NCI-H1930 (cell line): ENCODE measurements at regions not wholly inside any gene's neighbourhood (a gene's known extent, or its start where the extent isn't known, plus 50 kb on each side); places are given as distances from the start of the nearest gene placed in this dataset.
"Not testable (repeated sequence)": the region's sequence is repeated elsewhere in the genome, so short reads cannot be mapped to it uniquely, and the experiment has no call there.

Experiments
- DNase-seq, 2 experiments: peaks; one replicate each; lab custom pipeline; 2025; lab: John Stamatoyannopoulos, UW

DNA sequence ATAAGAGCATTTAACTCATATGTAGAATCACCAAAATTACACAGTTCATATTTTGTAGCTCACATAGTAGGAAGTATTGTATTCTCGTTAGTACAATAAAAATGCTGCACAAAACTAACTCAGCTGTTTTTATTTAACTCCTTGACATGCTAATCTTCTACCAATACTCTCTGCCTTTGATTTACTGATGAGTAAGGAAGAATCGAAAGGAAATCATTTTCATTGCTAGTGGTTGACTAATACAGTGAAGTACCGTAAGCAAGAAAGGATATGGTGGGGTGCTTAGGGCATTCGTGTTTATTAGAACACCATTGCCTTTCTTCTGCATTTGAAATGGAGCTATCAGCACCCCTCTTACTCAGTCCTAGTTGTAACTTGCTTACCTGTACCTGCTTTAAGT lies 1239.1 kb upstream of the TENM3 start:
- no peak for DNase-seq

DNA sequence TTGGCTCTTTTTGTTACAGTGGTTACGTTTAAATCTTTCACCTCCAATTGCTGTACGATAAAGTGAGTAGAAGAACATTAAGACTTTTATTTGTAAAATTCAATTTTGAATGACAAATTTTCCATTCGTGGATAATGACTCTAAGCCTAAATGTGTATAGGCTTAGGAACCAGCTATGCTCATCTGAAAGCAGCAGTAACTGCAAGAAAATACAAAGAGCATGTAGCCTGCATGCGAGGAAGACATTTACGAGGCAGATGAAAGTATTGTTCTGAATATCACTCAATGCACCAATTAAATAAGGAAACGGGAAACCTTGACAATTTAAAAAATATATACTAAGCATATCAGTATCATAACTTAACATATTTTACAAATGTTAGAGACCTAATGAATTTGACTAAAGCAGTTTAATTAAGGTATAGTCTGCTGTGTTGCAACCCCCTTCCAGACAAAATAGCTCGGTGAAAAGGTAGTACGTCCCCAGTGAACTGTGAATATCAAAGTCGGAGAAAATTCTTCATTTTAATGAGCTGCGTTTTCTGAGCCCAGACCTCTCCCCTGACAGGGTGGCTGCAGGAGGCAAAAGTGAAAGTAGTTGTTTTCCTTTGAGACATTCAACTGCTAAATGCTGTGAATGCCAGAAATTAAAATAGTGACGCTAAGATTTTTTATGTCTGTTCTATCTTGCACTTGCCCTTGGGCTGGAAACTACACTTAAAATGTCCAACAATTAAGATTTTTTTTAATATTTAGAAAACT lies 1236.5 kb upstream of the TENM3 start:
- no peak for DNase-seq

DNA sequence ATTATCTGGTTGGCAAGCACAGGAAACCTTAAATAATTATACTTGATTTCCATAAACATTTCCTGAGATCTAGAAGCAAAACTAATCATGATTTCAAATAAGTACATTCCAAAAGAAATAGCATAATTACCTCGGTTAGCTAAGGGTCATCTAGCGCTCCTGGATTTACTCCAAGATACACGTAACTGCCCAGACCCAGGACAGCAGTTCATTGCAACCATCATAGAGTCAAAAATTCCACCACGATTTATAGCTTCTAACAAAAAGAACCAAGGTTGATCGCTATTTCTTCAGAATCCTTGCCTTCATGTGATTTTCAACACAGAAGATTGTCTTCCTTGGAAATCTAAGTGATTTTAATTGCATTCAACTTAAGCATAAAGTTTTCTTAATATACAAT lies 1235.5 kb upstream of the TENM3 start:
- DNase-seq, result no peak

DNA sequence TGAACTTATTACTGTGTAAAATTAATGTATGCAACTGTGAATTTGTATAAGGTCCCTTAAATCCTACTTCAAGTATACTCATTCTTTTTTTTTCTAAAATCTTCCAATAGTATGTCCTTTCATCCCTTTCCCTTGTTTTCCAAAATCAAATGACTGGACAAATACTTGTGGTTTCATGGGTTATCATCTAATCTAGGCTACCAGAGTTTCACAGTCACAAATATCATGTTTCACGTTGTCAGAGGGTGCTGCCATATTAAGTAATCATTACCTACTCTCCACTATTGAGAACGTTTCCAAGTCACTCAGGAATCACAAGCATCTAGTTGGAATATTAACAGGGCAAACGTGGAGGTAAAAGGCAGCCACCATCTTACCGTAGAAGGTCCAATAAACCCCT lies 1235.0 kb upstream of the TENM3 start:
- no peak for DNase-seq

DNA sequence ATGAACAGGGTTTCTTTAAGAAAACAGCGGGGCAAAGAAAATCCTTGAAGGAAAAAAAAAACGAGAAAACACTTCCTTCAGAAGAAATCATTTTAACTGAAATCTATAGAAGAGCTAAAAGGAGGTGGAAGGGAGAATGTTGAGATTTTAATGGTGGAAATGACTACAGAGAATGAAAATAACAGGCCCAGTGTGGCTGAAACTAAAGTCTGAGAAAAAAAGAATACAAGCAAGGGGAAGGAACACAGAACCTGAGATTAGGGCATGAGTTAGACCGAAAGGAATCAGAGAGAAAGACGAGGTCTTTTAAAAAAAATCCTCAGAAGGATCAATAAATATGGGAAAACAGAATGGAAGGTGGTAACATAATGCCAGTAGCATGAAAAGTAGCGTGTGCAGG lies 1230.0 kb upstream of the TENM3 start:
- DNase-seq, result no peak

DNA sequence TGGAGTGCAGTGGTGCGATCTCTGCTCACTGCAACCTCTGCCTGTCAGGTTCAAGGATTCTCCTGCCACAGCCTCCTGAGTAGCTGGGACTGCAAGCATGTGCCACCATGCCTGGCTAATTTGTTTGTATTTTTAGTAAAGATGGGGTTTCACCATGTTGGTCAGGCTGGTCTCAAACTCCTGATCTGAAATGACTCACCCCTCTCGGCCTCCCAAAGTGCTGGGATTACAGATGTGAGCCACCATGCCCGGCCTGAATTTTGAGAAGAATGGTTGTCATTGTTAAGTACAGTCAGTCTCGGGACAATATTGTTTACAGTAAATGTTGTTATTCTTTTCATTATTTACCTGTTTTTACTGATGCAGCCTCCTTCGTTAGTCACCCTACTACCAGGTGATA lies 1226.2 kb upstream of the TENM3 start:
- DNase-seq, result no peak

DNA sequence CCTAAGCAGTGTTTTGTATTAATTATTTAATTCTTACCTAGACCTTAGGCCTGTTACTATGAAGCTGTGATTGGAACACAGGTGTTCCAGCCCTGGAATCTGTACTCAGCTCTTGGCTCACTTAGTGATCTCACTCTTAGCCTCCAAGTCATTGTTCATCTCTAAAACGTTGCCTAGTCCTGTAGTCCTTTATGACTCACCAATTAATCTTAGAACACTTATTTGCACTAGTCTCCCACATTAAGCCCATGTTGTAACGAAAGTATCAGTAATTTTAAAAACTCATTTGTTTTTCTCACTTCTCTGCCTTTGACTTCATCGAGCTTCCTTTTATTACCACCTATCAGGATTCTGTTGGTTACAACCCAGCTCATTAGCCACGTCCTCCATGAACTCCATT lies 1224.7 kb upstream of the TENM3 start:
- no peak for DNase-seq

DNA sequence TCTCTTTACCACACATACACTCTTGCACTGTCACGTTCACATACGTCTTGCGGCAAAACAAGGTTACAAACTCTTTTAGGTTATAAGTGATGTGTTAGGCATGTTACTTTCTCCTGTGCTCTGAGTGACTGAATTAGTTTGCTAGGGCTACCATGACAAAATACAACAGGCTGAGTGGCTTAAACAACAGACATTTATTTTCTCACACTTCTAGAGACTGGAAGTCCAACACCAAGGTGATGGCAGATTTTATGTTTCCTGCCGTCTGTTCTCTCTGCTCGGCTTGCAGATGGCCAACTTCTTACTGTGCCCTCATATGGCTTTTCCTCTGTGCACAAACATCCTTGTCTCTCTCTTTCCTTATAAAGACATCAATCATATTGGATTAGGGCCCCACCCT lies 1224.3 kb upstream of the TENM3 start:
- no peak for DNase-seq

DNA sequence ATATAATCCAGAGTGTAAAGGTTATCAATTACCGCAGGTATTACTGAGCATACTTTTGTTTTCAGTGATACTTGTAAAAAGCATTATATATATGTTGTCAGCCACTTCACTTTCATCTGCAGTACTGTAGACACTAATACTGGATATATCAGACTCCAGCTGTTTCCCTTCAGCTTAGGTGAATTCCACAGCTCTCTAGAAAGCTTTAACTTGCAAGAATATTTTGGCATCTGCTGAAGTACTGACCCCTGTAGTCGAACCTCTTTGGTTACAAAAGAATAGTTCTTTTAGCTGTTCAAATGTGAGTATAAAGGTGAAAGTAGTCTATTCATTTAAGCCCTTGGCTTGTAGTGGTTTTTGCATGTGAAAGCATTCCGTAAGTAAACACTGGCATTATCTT lies 1222.7 kb upstream of the TENM3 start:
- no peak for DNase-seq

DNA sequence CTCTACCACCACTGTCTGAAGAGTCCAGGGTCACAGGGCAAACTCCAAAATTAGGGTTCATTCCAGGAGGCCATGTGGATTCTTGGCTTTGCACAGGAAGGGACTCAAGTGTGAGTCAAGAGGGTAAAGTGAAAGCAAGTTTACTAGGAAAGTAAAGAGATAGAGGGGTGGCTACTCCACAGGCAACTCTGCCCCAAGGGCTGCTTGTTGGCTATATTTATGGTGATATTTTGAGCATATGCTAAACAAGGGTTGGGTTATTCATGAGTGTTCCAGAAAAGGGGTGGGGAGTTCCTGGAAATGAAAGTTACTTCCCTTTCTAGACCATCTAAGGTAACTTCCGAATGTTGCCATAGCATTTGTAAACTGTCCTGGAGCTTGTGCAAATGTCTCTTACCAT lies 1222.0 kb upstream of the TENM3 start:
- DNase-seq, result no peak

DNA sequence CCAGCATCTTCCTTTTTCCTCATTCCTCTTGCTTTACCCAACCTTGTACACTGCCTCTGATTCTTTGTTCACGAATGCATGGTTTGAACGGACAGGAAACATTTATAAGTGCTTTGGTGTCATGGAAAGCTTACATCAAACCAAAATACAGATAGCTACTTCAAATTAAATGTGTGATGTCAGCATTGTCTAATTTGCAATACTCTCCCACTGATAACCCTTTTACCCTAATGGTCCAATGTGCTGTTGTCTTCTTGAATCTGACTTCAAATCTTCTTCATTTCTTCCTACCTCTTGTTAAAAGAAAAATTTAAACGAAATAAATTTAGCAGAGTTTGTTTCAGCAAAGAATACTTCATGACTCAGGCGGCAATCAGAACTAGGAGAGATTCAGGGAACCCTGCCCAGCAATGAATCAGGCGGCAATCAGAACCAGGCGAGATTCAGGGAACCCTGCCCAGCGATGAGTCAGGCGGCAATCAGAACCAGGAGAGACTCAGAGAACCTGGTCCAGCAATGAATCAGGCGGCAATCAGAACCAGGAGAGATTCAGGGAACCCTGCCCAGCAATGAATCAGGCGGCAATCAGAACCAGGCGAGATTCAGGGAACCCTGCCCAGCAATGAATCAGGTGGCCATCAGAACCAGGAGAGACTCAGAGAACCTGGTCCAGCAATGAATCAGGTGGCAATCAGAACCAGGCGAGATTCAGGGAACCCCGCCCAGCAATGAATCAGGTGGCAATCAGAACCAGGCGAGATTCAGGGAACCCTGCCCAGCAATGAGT lies 1212.9 kb upstream of the TENM3 start:
- DNase-seq, result not testable (repeated sequence)

DNA sequence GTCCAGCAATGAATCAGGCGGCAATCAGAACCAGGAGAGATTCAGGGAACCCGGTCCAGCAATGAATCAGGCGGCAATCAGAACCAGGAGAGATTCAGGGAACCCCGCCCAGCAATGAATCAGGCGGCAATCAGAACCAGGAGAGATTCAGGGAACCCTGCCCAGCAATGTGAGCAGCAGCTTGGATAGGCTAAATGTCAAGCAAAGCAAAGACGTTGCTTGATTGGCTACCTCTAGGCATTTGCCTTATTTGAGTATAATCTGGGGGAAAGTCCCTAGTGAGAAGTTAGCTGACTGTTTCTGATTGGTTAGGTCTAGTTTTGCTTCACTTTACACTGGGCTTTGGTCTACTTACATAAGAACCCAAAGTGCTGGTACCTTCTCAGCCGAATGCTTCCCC lies 1212.2 kb upstream of the TENM3 start:
- DNase-seq, result no peak

DNA sequence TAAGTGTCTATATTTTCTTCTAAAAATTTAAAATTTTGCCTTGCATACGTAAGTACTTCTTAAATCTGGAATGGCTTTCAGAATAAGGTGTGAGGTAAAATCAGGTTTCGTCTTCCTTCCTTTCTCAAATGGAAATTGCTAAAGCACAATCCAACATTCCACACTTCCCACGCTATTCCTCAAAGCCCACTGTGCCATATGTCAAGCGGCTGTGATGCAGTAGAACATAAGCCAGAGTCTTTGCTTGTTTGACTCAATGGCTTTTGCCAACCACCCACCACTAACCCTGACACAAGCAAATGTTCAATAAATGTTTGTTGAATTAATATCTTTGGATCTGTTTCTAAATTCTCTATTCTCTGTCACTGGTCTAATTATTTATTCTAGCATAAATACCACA lies 1199.7 kb upstream of the TENM3 start:
- no peak for DNase-seq

DNA sequence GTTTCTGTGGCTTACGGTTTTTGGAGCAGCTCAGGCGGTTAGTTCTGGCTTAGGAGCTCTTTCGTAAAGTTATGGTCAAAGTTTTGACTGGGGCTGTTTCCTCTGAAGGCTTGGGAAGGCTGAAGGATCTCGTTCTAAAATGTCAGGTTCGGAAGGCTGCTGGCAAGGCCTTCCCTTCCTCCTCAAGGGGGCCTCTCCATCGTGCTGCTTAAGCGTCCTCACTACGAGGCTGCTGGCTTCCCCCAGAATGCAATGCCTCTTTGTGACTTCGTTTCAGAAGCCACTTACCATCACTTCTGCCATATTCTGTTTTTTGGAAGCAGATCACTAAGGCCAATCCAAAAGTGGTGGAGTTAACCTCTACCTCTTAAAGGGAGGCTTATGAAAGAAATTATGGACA lies 1196.4 kb upstream of the TENM3 start:
- no peak for DNase-seq

DNA sequence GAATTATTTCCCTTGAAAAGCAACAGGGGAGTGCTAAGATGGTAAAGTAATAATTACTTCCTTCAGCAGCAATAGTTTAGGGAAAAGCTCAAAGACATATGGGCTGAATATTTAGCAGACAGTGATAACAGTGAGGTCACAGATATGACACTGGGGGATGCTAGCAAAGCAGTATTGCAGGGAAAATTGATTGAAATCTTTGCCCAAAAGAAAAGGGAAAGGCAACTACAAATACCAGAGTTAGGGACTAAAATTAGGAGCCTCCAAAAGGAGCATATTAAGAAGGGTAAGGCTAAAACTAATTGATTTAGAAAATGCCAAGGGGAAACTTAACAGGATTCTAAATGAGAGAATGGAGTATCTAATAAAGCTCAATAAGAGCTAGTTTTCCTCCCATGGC lies 1191.3 kb upstream of the TENM3 start:
- no peak for DNase-seq

DNA sequence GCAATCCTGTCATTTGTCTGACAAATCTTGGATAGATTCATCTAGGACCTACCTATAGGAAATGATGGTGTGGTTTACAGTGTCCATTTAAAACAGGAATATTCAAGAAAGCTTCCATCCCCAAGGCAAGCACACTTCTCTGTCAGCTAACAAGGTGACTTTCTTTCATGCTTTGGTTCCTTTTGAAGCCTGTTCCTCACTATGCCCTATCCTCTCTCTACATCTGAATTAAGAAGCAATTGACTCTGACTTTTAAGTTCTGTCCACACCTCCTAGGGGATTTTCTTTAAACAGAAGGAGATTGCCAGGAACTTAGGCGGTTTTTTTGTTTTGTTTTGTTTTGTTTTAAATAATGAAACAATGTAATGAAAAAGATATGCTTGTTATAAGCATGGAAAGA lies 1181.4 kb upstream of the TENM3 start:
- no peak for DNase-seq

DNA sequence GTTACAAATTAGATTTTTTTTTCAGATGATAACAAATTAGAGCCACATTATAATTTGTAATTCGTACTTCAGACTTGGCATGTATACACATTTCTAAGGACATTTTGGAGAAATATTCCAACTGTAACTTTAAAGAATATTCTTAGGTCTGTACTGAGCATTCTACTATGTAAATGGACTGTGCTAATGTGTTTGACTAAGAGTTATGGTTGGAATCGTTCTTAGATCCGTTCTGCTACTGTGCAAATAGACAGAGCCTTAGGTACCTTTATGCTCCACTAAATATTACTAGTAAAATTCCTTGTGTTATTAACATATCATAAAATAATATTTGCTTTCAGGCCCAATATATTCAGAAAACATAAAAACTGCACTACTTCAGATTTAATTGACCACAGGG lies 1180.0 kb upstream of the TENM3 start:
- DNase-seq, result no peak

DNA sequence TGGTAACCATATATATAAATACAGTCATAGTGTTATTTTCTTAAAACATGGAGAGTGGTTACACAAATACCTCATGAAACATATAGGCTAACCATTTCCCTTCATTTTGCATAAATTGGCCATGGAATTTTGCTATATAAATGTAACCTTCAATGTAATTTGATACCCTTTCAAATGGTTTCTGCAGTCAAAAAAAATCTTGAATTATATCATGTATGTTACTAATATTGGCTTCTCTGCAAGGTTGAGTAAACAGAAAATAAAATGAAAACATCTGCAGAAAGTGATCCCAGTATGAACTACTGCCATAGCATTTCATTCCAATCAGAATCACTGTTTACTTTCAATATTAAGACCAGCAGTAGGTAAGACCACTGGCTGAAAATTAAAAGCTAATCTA lies 1165.9 kb upstream of the TENM3 start:
- no peak for DNase-seq

DNA sequence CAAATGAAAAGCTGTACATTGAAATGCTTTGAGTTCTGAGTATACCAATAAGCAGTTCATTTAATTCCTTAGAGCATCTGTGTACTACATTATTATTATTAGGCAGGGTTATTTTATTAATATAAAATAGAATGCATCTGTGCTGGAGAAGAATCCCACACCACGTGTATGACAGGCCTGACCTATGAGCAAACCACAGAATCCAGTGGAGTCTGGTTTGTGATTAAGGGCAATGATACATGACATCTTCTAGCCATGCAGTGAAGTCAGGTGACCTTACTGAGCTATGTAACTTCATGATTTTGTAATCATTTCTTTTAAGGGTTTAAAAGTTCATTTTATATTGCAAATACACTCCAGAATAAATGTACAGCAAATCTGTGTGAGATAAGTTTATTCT lies 1165.0 kb upstream of the TENM3 start:
- DNase-seq, result no peak

DNA sequence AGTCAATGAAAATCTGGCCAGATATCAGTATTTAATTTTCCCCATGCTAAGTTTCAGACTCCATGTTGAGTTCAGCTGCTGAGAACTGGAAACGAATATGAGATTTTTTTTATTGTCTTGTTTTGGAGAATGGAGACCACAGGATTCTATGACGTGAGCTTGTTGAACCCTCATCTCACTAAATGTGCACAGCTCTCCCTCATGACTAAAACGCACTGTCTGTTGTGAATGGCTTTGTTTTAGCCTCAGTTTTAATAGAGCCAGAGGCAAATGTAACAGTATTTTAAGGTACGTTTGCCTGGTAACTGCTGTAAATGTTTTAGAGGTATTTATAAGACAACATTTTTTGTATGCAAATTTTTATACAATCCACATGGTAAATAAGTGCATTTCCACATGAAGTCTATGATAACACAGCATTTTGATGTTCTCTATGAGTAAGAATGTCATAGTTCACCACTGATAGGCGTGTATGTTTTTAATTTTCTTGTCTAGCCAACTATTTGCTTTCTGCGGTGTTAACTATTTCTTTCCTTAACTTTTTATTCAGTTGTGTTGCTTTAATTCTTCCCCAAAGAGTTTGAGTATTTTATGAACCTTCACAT lies 1159.3 kb upstream of the TENM3 start:
- DNase-seq, result no peak

DNA sequence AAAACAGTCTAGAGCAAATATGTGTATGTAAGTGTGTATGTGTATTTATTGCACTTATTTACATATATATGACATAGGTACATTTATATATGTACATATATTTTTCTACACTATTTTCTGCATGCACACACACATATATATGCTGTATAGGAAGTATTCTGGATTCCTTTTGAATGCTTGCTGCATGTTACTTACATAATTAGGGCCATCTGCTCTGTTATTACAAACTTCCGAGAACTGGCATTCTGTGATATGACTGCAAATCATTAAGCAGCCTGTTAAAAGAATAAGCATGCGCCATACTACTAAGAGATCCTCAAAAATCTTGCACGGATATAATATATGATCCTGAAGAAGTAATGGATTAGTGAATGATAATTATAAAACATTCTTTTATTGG lies 1157.6 kb upstream of the TENM3 start:
- DNase-seq, result no peak

DNA sequence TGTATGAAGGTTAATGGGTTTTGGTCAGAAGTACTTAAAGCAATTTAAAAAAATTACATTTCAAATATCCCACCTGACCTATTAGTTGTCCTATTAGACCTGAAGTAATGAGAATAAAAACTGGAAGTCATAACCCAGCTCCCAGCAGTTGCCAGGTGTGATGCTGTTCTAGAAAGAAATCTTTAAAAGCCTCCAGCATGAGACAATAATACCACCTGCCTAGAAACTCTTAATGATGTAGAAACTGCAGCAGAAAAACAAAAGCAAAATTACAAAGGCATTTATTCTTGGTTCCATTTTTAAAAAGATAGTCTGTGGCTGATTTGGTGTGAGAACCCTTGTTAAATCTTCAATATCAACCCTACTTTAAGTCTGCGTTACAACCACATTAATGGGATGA lies 1137.7 kb upstream of the TENM3 start:
- DNase-seq, result no peak

DNA sequence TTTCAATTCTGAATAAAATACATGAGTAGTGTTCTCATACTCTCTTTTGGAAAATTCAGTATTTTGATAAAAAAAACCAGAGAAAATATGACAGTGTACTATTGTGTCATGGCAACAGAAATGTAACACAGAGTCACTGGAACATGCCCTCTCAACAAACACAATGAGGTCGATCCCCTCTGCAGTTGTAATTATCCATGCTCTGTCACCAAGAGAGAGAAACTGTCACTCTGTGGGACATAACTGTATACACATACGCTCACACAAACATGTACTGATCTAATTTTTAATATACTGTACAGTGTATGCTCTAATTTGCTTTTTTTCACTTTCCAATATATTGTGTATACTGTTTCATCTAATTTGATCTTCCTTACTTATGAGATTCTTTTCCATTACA lies 1136.8 kb upstream of the TENM3 start:
- DNase-seq, result no peak
